Left forelimb (tissue), 1 donor: ENCODE measurements at regions not wholly inside any gene's neighbourhood (a gene's known extent, or its start where the extent isn't known, plus 50 kb on each side); places are given as distances from the start of the nearest gene placed in this dataset.

Experiments
- DNase-seq: peaks from one replicate; pipeline ENCODE4 v3.0.0-alpha.2; 2018; ENCODE audit warnings: low spot score

DNA sequence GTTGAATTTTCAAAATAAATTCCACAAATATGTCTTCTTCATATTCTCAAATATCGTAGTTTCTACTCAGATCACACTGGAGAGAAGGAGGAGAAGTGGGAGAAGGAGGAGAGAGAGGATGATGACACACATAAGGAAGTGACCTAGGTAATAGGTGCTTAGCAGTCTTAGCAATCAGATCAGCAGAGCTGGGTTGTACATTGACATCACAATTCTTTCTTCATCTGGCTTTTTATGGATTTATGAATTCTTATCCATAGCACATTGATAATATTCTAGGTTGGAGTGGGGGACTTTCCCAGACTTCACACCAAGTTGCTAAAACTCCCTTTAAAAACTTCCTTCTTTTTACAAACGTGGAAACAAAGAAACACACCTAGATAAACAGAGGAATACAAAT lies 86.9 kb downstream of the FGF9 start:
- no peak for DNase-seq

DNA sequence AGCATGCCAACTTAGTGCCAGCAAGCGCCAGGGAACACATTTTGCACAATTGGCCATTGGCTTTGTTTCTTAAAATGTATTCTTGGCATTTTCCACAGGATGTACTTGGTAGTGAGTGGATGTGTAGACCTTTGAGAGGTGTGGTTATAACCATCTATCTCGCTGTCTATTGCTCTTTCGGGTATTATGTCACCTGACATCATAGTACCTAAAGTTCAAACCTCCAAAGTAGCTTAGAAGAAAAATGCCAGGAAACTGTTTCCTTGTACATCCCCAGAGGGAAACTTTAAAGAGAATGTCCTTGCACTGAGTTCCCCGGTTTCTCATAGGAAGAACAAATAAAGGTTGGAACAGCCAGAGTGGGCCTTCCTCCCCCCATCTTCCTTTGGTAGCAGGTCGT lies 87.6 kb downstream of the FGF9 start:
- no peak for DNase-seq

GRCh38 chr13:21759463-21759862 lies 88.6 kb downstream of the FGF9 start:
- no peak for DNase-seq

DNA sequence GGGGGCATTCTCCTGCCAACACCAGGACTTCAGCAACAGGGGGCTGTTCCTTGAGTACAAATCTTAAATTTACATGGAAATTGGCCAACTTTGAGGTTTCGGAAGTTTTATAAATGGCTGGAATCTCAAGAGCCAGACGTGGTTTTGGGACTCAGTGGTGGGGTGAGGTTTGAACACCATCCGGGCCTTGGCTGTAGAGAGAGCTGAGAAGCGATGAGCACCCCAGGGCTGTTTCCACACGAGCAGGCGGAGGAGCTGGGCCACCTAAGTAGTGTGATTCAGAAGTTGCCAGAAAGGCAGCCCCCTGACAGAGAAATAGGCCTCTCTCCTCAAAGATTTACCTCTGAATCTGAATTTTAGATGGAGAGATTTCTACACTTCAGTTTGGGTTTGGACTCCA lies 89.0 kb downstream of the FGF9 start:
- no peak for DNase-seq

DNA sequence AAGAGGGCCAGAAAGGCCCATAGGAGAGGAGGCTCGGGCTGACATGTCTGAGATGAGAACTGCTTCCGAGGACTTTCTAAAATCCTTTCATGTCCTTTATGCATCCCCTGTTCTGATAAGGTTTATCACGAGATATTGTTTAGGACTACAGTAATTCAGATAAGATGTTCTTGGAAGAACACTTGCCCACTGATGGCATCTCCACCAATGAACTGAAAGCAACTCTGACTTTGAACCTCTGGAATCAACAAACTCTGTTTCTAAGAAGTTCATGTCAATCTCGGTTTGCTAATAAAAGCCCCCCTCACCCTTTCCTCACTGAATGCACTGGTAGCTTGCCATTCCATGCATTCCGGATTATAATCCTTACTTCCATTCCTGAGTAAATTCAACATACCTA lies 90.9 kb downstream of the FGF9 start:
- no peak for DNase-seq

DNA sequence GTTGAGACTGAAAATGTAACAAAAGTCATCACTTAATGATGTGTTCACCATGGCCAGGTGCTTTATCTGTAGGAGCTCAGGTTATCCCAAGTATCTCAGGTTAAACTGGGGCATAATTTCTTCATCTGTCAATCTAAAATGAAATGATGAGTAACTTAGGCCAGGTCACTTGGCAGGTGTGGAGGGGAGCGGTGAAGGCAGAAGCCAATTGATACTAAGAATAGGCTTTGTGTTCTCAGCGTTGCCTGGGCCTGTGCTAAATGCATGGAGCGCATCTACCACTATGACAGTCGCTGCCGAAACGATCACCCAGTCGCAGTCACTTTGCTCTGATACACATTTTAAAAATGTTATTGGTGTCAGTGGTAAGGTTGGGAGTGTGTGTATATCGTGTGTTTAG lies 91.6 kb downstream of the FGF9 start:
- no peak for DNase-seq

GRCh38 chr13:21767032-21767431 lies 96.2 kb downstream of the FGF9 start:
- no peak for DNase-seq

GRCh38 chr13:21771075-21771474 lies 100.2 kb downstream of the FGF9 start:
- DNase-seq = no peak

DNA sequence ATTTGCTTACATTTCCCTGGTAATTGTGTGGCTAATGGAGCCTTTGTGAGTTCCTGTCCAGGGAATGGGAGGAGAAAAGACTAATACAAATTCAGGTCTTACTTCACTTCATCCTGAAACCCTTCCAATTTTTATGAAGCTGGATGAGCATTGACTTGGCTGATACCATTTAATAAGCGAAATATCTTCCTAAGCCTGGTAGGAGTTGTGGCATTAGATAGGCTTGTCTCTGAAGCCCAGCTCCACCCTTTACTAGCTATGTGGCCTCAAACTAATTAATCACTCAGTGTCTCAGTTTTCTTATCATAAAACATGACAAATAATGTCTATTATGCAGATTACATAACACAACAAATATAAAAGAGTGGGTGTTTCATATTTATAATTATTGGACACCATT lies 106.3 kb downstream of the FGF9 start:
- DNase-seq = no peak

DNA sequence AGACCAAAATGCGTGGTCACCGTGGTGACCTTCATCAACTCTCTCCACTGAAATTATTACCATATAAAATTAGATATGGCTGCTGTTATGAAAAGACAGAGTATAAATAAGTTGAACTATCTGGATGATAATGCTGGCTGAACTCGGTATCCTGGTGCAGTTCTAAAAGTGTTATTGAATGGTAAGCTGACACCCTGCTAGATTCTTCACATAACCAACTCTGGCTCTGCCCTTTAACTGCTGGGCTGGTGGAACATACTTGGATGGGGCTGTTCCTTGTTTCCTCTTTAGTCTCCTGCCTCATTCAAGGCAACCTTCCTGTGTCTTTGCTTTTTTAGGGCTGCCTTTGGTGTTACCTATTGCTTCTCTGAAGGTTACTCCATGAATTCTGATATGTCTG lies 106.9 kb downstream of the FGF9 start:
- no peak for DNase-seq

- DNase-seq = no peak
These were observed 111.9 kb downstream of the FGF9 start for GRCh38 chr13:21782736-21783135.

- DNase-seq = no peak
These were observed 115.1 kb downstream of the FGF9 start for GRCh38 chr13:21785990-21786389.

DNA sequence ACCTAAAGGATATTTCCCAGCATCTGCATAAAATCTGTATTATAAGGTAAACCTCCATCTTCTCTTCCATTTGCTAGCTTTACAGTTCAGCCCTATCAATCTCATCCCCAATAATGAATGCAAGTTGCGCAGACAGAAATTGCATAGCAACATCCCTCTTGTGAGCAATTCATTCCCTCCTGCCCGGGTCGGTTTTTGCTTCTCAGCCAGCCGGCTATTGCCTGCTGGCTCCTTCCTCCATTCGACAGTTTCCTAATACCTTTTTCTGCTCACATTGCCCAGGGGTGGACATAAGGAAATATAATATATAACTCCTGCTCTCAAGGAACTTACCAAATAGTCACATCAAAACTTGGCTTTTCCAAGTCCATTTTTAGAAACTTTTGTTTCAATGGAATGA lies 125.2 kb downstream of the FGF9 start:
- no peak for DNase-seq

DNA sequence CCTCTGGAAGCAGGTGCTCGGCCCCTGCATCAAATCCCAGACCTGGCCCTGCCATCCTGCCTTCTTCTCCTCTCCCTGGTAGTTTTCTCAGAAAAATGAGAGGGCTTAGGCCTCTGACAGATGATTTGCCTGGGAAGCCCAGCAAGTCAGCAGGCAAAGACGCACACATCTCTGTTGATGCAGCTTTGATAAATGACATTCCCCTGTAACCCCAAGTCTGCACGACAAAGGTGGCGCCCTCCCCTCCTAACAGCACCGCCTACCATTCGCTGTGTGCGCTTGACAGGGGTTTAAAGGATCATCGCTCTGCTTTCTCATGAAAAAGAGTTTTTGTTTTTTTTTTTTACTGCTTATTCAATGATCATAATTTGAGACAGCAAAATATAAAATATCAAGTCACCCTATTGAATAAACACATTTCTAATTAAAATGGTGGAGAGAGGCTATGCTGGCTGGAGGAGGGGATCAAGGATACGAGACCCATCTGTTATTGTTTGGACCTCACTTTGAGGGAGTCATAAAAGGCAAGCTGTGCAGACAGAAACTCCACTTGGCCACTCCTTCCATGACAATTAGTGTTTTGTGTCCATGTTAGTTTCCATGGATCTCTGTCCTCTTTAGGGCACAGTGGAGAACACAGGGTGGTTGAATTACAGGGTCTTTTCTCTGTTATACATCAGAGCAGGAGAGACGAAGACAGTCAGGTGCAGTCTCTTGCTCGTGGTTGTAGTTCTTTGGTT lies 126.1 kb downstream of the FGF9 start:
- no peak for DNase-seq

DNA sequence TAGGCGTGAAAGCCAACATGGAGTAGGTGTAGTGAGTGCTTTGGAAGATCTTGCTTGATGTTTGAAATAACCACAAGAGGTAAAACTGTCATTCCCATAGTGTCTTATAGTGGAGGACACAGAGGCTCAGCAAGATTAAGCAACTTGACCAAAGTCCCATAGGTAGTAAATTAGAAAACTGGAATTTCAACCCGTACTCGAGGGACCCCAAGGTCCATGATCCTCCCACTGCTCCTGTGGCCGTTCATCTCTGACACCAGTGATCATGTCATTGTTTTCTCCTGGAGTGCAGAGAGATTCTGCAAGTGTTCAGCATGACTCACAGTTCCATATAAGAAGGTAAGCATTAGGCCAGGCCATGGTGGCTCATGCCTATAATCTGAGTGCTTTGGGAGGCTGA lies 126.9 kb downstream of the FGF9 start:
- no peak for DNase-seq

- no peak for DNase-seq
These were observed 127.3 kb downstream of the FGF9 start for GRCh38 chr13:21798181-21798580.

- no peak for DNase-seq
These were observed 128.8 kb downstream of the FGF9 start for GRCh38 chr13:21799671-21800070.

GRCh38 chr13:21800837-21801616 lies 130.2 kb downstream of the FGF9 start:
- DNase-seq = no peak

GRCh38 chr13:21805733-21806132 lies 134.9 kb downstream of the FGF9 start:
- DNase-seq = no peak

DNA sequence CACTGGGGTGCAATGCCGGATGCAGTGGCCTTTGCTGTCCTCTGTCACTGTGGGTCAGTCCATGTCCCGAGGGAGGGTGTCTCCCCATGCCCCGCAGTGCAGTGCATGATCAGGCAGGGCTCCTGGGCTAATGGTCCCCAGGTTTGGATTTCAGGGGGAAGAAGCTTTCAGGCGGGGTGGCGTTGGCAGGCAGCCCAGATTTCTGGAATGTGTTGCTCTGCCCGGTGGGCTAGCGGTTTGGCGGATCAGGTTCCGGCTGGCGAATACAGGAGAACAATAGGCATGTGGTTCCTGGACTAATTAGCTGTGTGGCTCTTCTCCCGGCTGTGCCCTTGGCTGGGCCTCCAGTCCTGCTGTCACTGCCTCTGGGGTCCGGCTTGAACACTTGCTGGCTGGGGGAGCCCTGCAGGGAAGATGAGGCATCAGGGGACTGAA lies 141.3 kb downstream of the FGF9 start:
- DNase-seq = no peak

DNA sequence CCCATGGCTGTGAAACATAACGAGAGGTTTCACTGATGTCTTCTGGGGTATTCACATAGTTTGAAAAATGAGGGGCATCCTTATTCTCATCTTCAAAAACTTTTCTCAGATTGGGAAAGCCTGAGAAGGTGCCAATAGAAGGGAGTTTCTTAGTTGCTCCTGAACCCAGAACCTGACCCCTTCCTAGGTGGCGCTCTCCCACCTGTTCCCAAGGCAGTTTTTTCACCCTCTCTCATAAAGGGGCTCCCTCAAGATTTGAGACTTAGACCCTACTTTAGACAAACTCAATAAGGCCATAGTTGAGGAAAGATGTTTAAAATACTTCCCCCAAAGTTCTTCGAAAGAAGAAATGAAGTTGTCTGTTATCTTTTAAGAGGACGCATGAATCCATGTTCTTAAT lies 142.2 kb downstream of the FGF9 start:
- DNase-seq = no peak

DNA sequence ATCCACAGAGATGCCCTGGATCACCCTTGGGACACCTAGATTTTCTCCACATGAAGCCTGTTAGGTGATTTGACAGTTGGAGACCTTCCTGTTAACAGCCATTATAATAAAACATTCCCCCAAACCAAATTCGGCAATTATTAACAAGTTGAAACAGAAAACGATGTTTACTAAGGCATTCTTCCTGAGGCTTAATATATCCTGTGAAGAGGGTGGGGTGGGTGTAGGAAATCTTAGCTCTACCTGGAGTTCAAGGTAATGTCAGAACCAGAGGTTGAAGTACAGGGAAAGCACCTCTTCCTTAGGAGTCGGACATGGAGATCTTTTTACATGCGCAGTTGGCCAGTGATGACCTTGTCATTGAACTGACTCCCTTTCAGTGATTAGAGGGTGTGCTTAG lies 143.0 kb downstream of the FGF9 start:
- DNase-seq = no peak

DNA sequence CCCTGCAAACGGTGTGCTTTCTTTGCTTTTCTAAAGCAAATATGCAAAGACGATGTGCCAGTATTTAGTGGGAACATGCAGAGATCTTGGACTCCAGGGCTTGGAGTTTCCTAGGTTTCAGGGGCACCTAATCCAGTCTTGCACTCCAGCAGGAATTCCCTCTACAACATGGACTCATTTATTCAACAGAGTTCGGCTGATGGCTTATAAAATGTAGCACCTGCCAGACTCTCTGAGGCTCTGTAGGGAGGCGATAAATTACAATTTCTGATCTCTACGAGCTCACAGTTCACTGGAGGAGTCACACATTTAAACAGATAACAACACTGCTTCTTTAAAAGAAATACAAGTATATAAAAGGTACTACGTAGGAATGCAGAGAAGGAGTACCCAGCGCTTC lies 143.7 kb downstream of the FGF9 start:
- DNase-seq = no peak

DNA sequence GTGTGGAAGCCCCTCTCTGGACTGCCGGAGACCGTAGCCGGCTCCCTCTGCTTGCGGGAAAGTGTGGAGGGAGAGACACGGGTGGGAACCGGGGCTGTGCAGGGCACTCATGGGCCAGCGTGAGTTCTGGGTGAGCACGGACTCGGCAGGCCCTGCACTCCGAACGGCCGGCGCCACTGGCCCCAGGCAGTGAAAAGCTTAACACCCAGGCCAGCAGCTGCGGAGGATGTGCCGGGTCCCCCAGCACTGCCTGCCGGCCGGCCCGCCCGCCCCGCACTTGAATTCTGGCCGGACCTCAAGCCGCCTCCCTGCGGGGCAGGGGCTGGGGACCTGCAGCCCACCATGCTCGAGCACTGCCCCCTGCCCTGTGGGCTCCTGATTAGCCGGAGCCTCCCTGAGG lies 147.0 kb downstream of the FGF9 start:
- DNase-seq = no peak
